ENCODE measurements at regions not wholly inside any gene's neighbourhood (a gene's known extent, or its start where the extent isn't known, plus 50 kb on each side); places are given as distances from the start of the nearest gene placed in this dataset.

- no peaks in the 10 kb centered on the region for H3K36me3 Mint-ChIP-seq (ENCODE audit: insufficient read depth in 1 of 3, low read depth in 3 of 3)
- H3K23me2 ChIP-seq (ENCODE audit: insufficient read length, low read depth, low read length, poor library complexity, severe bottlenecking), result no peaks in the 10 kb centered on the region
- H3K4me1 Mint-ChIP-seq, result peaks cover 4 to 14% of the 10 kb centered on the region in 2 experiments
- no peak overlapping the region for H3K9ac ChIP-seq (ENCODE audit: extremely low read depth, insufficient read length, low read length)
- no peaks in the 10 kb centered on the region for H3K79me2 ChIP-seq (ENCODE audit: insufficient read depth, low read length)
- no peaks in the 10 kb centered on the region for H3K9me3 Mint-ChIP-seq
- H2BK12ac ChIP-seq (ENCODE audit: insufficient read length, low read depth, low read length), result no peak overlapping the region
- no peak overlapping the region for H2BK5ac ChIP-seq (ENCODE audit: insufficient read length, low read length)
- no peak overlapping the region for H3K23ac ChIP-seq (ENCODE audit: insufficient read length, low read depth, low read length)
- no peak overlapping the region for H4K91ac ChIP-seq (ENCODE audit: insufficient read length, low read depth, low read length)
- H4K8ac ChIP-seq (replicated peaks; ENCODE audit: insufficient read length, low read depth, low read length), result no peak overlapping the region
- no peak overlapping the region for H3K18ac ChIP-seq (ENCODE audit: insufficient read length, low read depth, low read length)
- H3K27me3 ChIP-seq (ENCODE audit: insufficient read depth, low read length), result no peaks in the 10 kb centered on the region
- H4K5ac ChIP-seq (ENCODE audit: insufficient read length, low read depth, low read length), result no peak overlapping the region
- no peaks in the 10 kb centered on the region for H3K79me1 ChIP-seq (ENCODE audit: insufficient read depth, low read depth, low read length, poor library complexity, severe bottlenecking)
- H3K14ac ChIP-seq (ENCODE audit: insufficient read depth, low read length), result no peak overlapping the region
- no peak overlapping the region for H3K4me2 ChIP-seq (ENCODE audit: insufficient read depth, insufficient read length, low read length)
- no peak overlapping the region for H3K4me3 Mint-ChIP-seq
- H3K9me3 ChIP-seq (ENCODE audit: control insufficient read depth, low read depth, low read length), result no peaks in the 10 kb centered on the region
- no peak overlapping the region for H2BK15ac ChIP-seq (ENCODE audit: low read depth, low read length)
- no CpG with 5 or more reads among the region's 3 CpGs for WGBS (ENCODE audit: extremely low coverage, insufficient read length, low lambda C conversion rate)
- no peak overlapping the region for H3K4ac ChIP-seq (ENCODE audit: low read depth, low read length)
- no peak overlapping the region for H3T11ph ChIP-seq (ENCODE audit: low read length)
- H4K20me1 ChIP-seq (ENCODE audit: control insufficient read depth, insufficient read depth, insufficient read length), result no peaks in the 10 kb centered on the region
- DNase-seq, result no peak
- TF ChIP-seq, protein P1, sequence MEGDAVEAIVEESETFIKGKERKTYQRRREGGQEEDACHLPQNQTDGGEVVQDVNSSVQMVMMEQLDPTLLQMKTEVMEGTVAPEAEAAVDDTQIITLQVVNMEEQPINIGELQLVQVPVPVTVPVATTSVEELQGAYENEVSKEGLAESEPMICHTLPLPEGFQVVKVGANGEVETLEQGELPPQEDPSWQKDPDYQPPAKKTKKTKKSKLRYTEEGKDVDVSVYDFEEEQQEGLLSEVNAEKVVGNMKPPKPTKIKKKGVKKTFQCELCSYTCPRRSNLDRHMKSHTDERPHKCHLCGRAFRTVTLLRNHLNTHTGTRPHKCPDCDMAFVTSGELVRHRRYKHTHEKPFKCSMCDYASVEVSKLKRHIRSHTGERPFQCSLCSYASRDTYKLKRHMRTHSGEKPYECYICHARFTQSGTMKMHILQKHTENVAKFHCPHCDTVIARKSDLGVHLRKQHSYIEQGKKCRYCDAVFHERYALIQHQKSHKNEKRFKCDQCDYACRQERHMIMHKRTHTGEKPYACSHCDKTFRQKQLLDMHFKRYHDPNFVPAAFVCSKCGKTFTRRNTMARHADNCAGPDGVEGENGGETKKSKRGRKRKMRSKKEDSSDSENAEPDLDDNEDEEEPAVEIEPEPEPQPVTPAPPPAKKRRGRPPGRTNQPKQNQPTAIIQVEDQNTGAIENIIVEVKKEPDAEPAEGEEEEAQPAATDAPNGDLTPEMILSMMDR (conservative IDR thresholded peaks at IDR 0.05), result no peak
- H3K4me1 ChIP-seq (ENCODE audit: insufficient read depth, low read length), result no peaks in the 10 kb centered on the region; the same call in 1 of the 2 replicates
- no peak overlapping the region for H2AK5ac ChIP-seq (ENCODE audit: insufficient read length, low read length)
- no peak overlapping the region for H2BK120ac ChIP-seq (ENCODE audit: low read depth, low read length, poor library complexity, severe bottlenecking)
- no peak overlapping the region for H2BK20ac ChIP-seq (ENCODE audit: low read depth, low read length, poor library complexity, severe bottlenecking)
- no peak overlapping the region for H3K56ac ChIP-seq (ENCODE audit: insufficient read length, low read depth, low read length)
- no peak overlapping the region for H3K27ac ChIP-seq (ENCODE audit: insufficient read length, low read depth, low read length)
- H3K27me3 Mint-ChIP-seq (ENCODE audit: low read depth), result no peaks in the 10 kb centered on the region
- H2AFZ ChIP-seq (ENCODE audit: low read length), result no peak overlapping the region
- H3K27ac Mint-ChIP-seq, result no peak overlapping the region; a peak in 1 of 7 replicates
Observed at GRCh38 chr12:98123021-98123461, 392.3 kb upstream of the TMPO start.

Measured in H9 (cell line).